Cardiac muscle cell (in vitro differentiated cells and primary cell): ENCODE measurements at regions not wholly inside any gene's neighbourhood (a gene's known extent, or its start where the extent isn't known, plus 50 kb on each side); places are given as distances from the start of the nearest gene placed in this dataset.

Experiments
- DNase-seq, 2 donors: peaks; one replicate each; pipeline versions ENCODE4 v3.0.0 to v3.0.0-alpha.2; 2010 to 2017; ENCODE audit warnings: low read depth in 1 of 2, low spot score in 1 of 2
- H3K27ac ChIP-seq: fragments of 200-600 bp; sonication (generic); 2 replicates; pipeline ENCODE4 v1.5.1; 2016
- H3K27me3 ChIP-seq: fragments of 200-600 bp; sonication (generic); 2 replicates; pipeline ENCODE4 v1.6.0; 2016; ENCODE audit warnings: control low read depth
- H3K36me3 ChIP-seq: fragments of 200-600 bp; sonication (generic); 2 replicates; pipeline ENCODE4 v1.5.1; 2016; ENCODE audit warnings: control low read depth
- H3K4me1 ChIP-seq: fragments of 200-600 bp; sonication (generic); 2 replicates; pipeline ENCODE4 v1.8.1; 2017; ENCODE audit warnings: low read depth, mild to moderate bottlenecking, mixed run types
- H3K4me3 ChIP-seq: fragments of 200-600 bp; sonication (generic); 2 replicates; pipeline ENCODE4 v1.5.1; 2016; ENCODE audit warnings: mild to moderate bottlenecking
- H3K9me3 ChIP-seq: fragments of 200-600 bp; sonication (generic); 2 replicates; pipeline ENCODE4 v1.5.1; 2017; ENCODE audit warnings: low read depth, mild to moderate bottlenecking, control low read depth
- TF ChIP-seq, protein P1 (sequence below): IDR thresholded peaks from 2 replicates; pipeline ENCODE4 v1.5.1; 2012; ENCODE audit warnings: low read depth, mild to moderate bottlenecking, low read length

DNA sequence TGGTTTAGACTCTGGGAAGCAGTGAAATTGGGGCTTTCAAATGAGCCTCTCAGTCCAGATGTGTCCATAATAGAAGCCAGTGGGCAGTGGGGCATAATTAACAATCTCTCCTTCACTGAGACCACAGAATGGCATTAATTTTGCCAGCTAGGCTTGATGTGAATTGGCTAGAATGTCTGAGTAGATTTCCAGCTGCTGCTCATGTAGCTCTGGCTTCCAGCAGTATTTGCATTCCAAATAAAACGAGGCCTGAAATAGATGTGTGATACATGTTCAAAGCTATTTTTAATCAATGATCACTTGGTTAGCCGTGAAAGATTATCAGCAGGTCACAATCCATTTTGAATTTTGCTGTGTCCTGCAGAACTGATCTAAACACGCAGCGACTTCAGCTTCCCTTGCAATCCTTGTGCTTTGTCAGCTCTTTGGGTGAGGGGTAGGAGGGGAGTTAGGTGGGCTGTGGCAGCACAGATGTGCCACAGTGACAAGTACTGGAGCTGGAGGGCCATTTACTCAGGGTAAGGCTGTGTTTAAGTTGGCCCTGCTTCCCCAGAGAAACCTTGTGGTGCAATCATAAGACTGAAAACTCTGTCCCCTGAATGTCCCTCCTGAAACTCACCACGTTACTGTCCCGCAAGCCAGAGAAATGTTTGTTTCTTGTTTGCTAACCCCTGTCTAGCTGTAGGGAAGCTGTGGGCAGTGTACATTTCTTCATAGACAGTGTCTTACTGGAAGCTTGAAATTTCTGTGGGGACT lies 56.9 kb upstream of the TMEM178A start:
- TF ChIP-seq, protein P1, sequence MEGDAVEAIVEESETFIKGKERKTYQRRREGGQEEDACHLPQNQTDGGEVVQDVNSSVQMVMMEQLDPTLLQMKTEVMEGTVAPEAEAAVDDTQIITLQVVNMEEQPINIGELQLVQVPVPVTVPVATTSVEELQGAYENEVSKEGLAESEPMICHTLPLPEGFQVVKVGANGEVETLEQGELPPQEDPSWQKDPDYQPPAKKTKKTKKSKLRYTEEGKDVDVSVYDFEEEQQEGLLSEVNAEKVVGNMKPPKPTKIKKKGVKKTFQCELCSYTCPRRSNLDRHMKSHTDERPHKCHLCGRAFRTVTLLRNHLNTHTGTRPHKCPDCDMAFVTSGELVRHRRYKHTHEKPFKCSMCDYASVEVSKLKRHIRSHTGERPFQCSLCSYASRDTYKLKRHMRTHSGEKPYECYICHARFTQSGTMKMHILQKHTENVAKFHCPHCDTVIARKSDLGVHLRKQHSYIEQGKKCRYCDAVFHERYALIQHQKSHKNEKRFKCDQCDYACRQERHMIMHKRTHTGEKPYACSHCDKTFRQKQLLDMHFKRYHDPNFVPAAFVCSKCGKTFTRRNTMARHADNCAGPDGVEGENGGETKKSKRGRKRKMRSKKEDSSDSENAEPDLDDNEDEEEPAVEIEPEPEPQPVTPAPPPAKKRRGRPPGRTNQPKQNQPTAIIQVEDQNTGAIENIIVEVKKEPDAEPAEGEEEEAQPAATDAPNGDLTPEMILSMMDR: no peak
- peak; percentile 19 to 43 for DNase-seq
- H3K27ac ChIP-seq: peak overlapping the region; percentile 84
- H3K4me3 ChIP-seq: no peak overlapping the region
- peaks cover 21% of the 10 kb centered on the region for H3K4me1 ChIP-seq
- H3K36me3 ChIP-seq: no peaks in the 10 kb centered on the region
- no peaks in the 10 kb centered on the region for H3K27me3 ChIP-seq
- H3K9me3 ChIP-seq: no peaks in the 10 kb centered on the region

GRCh38 chr2:39609917-39610316 lies 55.8 kb upstream of the TMEM178A start:
- Histone ChIP-seq H3K36me3 (no peaks in the 10 kb centered on the region), H3K27me3 (no peaks in the 10 kb centered on the region), H3K4me1 (peaks cover 21% of the 10 kb centered on the region), H3K4me3 (no peak overlapping the region), H3K9me3 (no peaks in the 10 kb centered on the region), H3K27ac (no peak overlapping the region)
- TF ChIP-seq, protein P1: no peak
- no peak for DNase-seq

DNA sequence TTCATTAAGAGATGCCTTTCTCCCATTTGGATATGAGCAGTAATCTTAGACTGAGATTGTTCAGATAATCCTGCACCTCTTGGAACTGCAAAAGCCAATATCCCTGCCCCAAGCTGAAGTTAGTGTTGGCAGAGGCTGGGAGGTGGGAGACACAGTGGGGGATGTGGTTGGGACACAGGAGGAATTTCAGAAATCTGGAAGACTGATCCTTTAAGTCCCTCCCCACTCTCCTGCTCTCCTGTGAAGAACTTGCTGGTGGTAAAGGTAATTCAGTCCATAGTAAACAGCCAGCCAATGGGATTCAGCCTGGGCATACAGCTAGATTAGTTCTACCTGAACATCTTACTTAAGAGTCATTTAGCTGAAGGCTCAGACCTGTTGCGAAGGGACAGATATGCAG lies 50.0 kb upstream of the TMEM178A start:
- TF ChIP-seq, protein P1: no peak
- H3K27me3 ChIP-seq: no peaks in the 10 kb centered on the region
- no peak overlapping the region for H3K4me3 ChIP-seq
- no peak overlapping the region for H3K27ac ChIP-seq
- peaks cover 8% of the 10 kb centered on the region for H3K4me1 ChIP-seq
- no peaks in the 10 kb centered on the region for H3K36me3 ChIP-seq
- no peak for DNase-seq
- H3K9me3 ChIP-seq: no peaks in the 10 kb centered on the region
